ENCODE measurements at regions not wholly inside any gene's neighbourhood (a gene's known extent, or its start where the extent isn't known, plus 50 kb on each side); places are given as distances from the start of the nearest gene placed in this dataset.
"Not testable (repeated sequence)": the region's sequence is repeated elsewhere in the genome, so short reads cannot be mapped to it uniquely, and the experiment has no call there.

DNA sequence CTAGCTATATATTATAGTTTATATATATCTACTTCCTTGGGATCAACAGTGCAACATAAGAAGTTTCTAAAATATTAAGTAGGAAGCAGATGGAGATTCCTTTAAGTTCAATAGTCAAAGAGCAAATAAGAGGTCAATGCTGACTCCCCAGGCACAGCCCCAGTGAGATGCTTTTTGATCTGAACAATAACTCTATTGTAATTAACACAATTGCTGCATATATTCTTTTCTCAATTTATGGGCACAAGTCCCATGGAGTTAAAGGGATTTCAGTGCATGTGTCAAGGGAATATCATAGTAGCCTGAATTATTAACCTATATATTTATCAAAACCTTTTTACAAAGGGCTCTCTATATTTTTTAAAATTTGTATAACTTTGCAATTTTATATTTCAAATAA is 180.8 kb downstream of the SPRY2 start:
- ChIA-PET CTCF (no interaction called here), POLR2A (no interaction called here)
- DNase-seq (ENCODE audit: extremely low spot score) = no peak
- TF ChIP-seq, protein P1, sequence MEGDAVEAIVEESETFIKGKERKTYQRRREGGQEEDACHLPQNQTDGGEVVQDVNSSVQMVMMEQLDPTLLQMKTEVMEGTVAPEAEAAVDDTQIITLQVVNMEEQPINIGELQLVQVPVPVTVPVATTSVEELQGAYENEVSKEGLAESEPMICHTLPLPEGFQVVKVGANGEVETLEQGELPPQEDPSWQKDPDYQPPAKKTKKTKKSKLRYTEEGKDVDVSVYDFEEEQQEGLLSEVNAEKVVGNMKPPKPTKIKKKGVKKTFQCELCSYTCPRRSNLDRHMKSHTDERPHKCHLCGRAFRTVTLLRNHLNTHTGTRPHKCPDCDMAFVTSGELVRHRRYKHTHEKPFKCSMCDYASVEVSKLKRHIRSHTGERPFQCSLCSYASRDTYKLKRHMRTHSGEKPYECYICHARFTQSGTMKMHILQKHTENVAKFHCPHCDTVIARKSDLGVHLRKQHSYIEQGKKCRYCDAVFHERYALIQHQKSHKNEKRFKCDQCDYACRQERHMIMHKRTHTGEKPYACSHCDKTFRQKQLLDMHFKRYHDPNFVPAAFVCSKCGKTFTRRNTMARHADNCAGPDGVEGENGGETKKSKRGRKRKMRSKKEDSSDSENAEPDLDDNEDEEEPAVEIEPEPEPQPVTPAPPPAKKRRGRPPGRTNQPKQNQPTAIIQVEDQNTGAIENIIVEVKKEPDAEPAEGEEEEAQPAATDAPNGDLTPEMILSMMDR (IDR thresholded peaks at IDR 0.05; ENCODE audit: control extremely low read depth, extremely low read depth, low read depth, missing control alignments) = no peak

DNA sequence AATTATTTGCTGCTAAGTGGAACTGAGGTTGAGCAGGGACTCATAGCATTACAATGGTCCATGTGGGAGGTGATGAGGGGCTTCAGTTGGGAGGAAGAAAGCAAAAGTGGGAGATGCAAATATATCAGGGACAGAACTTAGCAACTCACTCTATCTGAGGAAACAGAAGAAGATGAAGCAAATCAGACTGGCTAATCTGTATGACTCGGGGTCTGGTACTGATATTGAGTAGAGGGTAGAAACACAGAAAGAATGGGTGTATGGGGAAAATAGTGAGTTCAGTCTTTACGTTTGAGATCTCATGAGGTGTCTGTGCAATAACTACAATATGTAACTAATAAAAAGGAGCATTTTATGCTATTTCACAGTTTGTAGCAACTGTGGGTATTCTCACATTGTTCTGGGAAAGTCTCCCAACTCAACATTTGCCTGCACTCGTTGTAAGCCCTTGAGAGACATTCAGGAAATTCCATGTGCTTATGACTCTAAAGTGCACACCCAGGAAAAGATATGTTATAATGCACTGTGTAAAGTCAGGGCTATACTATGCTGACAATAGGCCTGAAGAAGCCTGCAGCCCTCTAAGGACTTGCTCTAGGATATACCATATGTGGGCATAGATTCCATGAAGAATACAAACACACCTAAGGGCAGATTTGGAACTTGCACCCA is 183.5 kb downstream of the SPRY2 start:
- ChIA-PET POLR2A (no interaction called here), CTCF (interaction anchor here (1.3 to 1.9 kb wide), 2 partner anchors 11 to 17 kb away, joined by 3 read pairs; no protein-coding TSS in a partner anchor)
- TF ChIP-seq, protein P1 (IDR thresholded peaks at IDR 0.05; ENCODE audit: control extremely low read depth, extremely low read depth, low read depth, missing control alignments) = no peak
- DNase-seq (ENCODE audit: extremely low spot score) = no peak

DNA sequence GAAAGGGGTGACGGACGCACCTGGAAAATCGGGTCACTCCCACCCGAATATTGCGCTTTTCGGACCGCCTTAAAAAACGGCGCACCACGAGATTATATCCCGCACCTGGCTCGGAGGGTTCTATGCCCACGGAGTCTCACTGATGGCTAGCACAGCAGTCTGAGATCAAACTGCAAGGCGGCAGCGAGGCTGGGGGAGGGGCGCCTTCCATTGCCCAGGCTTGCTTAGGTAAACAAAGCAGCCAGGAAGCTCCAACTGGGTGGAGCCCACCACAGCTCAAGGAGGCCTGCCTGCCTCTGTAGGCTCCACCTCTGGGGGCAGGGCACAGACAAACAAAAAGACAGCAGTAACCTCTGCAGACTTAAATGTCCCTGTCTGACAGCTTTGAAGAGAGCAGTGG is 188.8 kb downstream of the SPRY2 start:
- POLR2A ChIA-PET; DNase-seq (ENCODE audit: extremely low spot score); CTCF ChIA-PET: not testable (repeated sequence)

DNA sequence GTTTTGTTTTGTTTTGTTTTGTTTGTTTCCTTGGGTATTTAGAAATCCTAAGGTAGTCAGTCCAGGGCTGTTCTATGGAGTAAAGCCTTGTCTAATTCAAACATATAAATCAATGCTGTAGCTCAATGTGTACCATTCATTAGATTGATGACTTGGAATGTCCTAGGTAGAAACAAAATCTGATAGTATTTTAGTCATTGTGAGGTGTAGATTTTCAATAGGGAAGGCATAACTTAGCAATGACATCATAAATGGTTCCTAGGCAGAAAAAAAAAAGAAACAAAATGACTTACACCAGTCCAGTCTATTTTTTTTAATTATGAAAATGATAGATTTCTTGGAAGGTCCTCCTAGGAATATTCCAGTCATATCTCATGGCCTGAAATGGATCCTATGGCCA is 189.9 kb downstream of the SPRY2 start:
- ChIA-PET CTCF (no interaction called here), POLR2A (no interaction called here)
- DNase-seq (ENCODE audit: extremely low spot score) = no peak
- TF ChIP-seq, protein P1 (IDR thresholded peaks at IDR 0.05; ENCODE audit: control extremely low read depth, extremely low read depth, low read depth, missing control alignments) = no peak

DNA sequence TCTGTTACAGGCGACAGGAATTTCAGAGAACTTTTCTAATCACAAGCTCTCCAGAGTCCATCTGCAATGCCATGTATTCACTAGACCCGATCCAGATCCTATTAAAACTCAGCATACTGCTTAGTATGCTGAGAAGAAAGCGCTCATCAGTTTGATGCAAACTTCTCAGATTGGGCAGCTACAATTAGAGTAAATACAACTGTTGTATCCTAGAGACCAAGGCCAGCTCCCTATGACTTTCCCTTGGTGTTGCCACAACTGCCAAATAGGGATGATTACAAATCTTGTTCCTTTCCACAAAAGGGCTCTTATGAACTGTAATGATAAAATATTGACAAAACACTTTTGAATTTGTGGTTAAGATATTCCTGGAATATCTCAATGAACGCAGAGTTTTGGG is 191.2 kb downstream of the SPRY2 start:
- POLR2A ChIA-PET = no interaction called here
- no peak for DNase-seq (ENCODE audit: extremely low spot score)
- CTCF ChIA-PET = interaction anchor here (1.2 kb wide), 1 partner anchor 9 kb away, joined by 3 read pairs; no protein-coding TSS in a partner anchor
- TF ChIP-seq, protein P1 (IDR thresholded peaks at IDR 0.05; ENCODE audit: control extremely low read depth, extremely low read depth, low read depth, missing control alignments) = no peak

DNA sequence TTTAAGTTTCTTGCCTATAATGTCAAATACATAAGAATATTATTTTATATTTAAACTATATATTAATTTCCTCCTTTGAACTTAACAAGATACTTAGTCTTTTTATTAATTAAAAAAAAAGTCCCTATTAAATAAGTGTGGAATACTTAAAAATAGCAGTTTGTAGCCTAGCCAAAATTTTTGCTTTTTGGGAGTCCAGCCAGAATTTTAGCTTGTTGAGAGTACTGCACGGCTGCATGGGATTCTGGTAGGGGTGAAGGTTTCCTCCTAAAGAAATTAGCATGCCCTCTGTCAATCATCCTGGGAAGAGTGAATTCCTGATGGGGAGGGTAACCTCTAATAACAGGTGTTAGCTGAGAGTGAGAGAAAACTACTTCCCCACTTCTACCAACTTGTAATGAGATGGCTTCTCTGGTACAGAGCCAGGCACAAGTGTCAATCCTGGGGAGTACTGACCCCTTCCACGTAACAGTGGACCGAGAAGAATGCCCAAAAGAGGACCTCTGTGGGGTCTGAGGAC is 195.7 kb downstream of the SPRY2 start:
- POLR2A ChIA-PET = no interaction called here

DNA sequence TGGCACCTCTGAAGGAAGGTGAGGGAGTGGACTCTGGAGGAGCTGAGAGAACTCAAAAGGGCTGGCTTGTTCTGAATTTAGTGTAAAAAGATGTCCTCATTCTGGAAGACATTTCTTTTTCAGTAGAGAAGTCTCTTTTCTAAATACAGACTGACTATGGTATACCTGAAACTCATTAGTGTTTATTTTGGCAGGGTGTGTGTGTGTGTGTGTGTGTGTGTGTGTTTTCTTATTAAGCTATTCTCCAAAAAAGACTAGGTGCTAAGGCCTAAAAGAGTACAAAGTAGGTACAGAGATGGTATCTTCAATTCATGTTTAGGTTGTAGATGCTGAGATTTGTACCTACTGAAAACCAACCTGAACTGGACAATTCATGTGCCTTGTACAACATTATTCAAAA is 196.4 kb downstream of the SPRY2 start:
- ChIA-PET CTCF (no interaction called here), POLR2A (no interaction called here)
- DNase-seq (ENCODE audit: extremely low spot score) = no peak
- TF ChIP-seq, protein P1 (IDR thresholded peaks at IDR 0.05; ENCODE audit: control extremely low read depth, extremely low read depth, low read depth, missing control alignments) = no peak

More for the DNA sequence above, 195.7 kb downstream of the SPRY2 start:
- no peak for DNase-seq (ENCODE audit: extremely low spot score)
- CTCF ChIA-PET = interaction anchor here (0.8 to 0.9 kb wide), 3 partner anchors 11 to 32 kb away, joined by 3 read pairs; no protein-coding TSS in a partner anchor
- TF ChIP-seq, protein P1 (IDR thresholded peaks at IDR 0.05; ENCODE audit: control extremely low read depth, extremely low read depth, low read depth, missing control alignments) = no peak
